Smooth muscle cell (in vitro differentiated cells): ENCODE measurements at regions not wholly inside any gene's neighbourhood (a gene's known extent, or its start where the extent isn't known, plus 50 kb on each side); places are given as distances from the start of the nearest gene placed in this dataset.

Experiments used
- DNase-seq: peaks from one replicate; lab custom pipeline; 2025; ENCODE audit not compliant: unreplicated experiment; lab: John Stamatoyannopoulos, UW
- H2AFZ ChIP-seq: fragments of 200-600 bp; sonication (generic); 2 replicates; pipeline ENCODE4 v1.6.0; 2016; ENCODE audit warnings: antibody characterized with exemption, low read depth, mild to moderate bottlenecking
- H3F3A ChIP-seq: fragments of 200-600 bp; sonication (generic); 2 replicates; pipeline ENCODE4 v1.6.0; 2017; ENCODE audit warnings: antibody characterized with exemption, low read depth
- H3K27ac ChIP-seq: fragments of 200-600 bp; sonication (generic); 2 replicates; pipeline ENCODE4 v1.5.1; 2016; ENCODE audit warnings: low read depth, mild to moderate bottlenecking
- H3K27me3 ChIP-seq: fragments of 200-600 bp; sonication (generic); 2 replicates; pipeline ENCODE4 v1.6.1; 2016; ENCODE audit warnings: low read depth, mild to moderate bottlenecking
- H3K36me3 ChIP-seq: fragments of 200-600 bp; sonication (generic); 2 replicates; pipeline ENCODE4 v1.5.1; 2016; ENCODE audit warnings: low read depth
- H3K4me1 ChIP-seq: fragments of 200-600 bp; sonication (generic); 2 replicates; pipeline ENCODE4 v1.5.1; 2016; ENCODE audit warnings: low read depth
- H3K4me2 ChIP-seq: fragments of 200-600 bp; sonication (generic); 2 replicates; pipeline ENCODE4 v1.6.0; 2016; ENCODE audit warnings: mild to moderate bottlenecking
- H3K4me3 ChIP-seq: fragments of 200-600 bp; sonication (generic); 2 replicates; pipeline ENCODE4 v1.5.1; 2016; ENCODE audit warnings: mild to moderate bottlenecking
- H3K79me2 ChIP-seq: fragments of 200-600 bp; sonication (generic); 2 replicates; pipeline ENCODE4 v1.6.0; 2016; ENCODE audit warnings: low read depth, mild to moderate bottlenecking
- H3K9ac ChIP-seq: fragments of 200-600 bp; sonication (generic); 2 replicates; pipeline ENCODE4 v1.6.0; 2016; ENCODE audit warnings: low read depth
- H3K9me3 ChIP-seq: fragments of 200-600 bp; sonication (generic); replicated peaks from 2 replicates; pipeline ENCODE4 v1.5.1; 2016; ENCODE audit warnings: low read depth
- H4K20me1 ChIP-seq: fragments of 200-600 bp; sonication (generic); 2 replicates; pipeline ENCODE4 v1.6.0; 2016; ENCODE audit warnings: low read depth
- CTCF ChIP-seq: fragments of 200-600 bp; sonication (generic); IDR thresholded peaks from 2 replicates; pipeline ENCODE4 v1.5.1; 2017; ENCODE audit warnings: borderline replicate concordance, mild to moderate bottlenecking, antibody characterized with exemption; ENCODE audit not compliant: insufficient read depth, poor library complexity, severe bottlenecking
- WGBS: methylation state at CpG from one replicate; pipeline ENCODE4 v1.1.7; 2016; ENCODE audit warnings: low lambda C conversion rate; 5-methylcytosine and 5-hydroxymethylcytosine counted together

DNA sequence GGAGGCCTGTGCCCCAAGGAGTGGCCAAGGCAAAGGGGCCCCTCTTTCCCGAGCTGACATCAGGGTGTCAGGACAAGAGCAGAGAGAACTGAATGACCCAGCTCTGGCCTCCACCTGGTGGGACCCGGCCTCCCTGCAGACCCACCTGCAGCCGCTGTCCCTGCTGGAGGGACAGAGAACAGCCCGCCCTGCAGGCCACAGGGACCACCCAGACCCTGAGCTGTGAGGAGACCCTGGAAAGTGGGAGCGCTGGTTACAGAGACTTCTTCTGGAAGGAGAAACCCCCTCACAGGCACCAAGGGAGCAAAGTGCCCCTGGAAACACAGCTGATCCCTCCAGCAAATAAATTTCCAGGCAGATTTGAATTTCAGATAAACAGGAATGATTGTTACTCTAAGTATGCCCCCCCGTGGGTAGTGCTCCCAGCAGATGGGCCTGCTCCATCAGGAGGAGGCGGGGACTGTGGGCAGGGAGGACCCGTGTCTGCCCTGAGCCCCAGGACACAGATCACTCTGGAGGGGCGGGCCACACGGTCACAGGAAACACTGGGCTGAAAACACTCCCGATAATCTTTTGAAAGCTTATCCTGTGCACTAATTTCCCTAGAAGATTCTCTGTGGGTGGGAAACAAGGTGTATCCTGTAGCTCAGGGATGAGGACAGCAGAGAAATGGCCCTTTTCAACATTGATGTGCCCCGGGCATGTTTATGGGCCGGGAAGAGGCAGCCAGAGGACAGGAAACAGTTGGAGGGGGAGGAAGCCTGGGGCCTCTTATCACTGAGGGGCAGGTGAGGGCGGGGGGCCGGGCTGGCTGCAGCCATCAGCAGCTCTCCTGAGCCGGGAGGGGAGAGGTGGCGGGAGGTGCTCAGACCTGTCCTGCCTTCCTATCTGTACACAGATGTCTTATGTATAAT lies 276.0 kb downstream of the ADGRD1 start:
- H3K4me1 ChIP-seq = peaks cover 16% of the 10 kb centered on the region
- H3K4me3 ChIP-seq = no peak overlapping the region
- peak overlapping the region; percentile 72 for H2AFZ ChIP-seq
- no peaks in the 10 kb centered on the region for H3K27me3 ChIP-seq
- no peak overlapping the region for H3K9ac ChIP-seq
- H3K9me3 ChIP-seq = no peaks in the 10 kb centered on the region
- no peaks in the 10 kb centered on the region for H3K36me3 ChIP-seq
- no peak for DNase-seq
- H4K20me1 ChIP-seq = no peaks in the 10 kb centered on the region
- no peaks in the 10 kb centered on the region for H3K79me2 ChIP-seq
- H3F3A ChIP-seq = no peaks in the 10 kb centered on the region
- H3K4me2 ChIP-seq = peak overlapping the region; percentile 69
- H3K27ac ChIP-seq = no peak overlapping the region
- WGBS = 38% methylated on average over 15 of the region's 17 CpGs
- no peak for TF ChIP-seq CTCF

DNA sequence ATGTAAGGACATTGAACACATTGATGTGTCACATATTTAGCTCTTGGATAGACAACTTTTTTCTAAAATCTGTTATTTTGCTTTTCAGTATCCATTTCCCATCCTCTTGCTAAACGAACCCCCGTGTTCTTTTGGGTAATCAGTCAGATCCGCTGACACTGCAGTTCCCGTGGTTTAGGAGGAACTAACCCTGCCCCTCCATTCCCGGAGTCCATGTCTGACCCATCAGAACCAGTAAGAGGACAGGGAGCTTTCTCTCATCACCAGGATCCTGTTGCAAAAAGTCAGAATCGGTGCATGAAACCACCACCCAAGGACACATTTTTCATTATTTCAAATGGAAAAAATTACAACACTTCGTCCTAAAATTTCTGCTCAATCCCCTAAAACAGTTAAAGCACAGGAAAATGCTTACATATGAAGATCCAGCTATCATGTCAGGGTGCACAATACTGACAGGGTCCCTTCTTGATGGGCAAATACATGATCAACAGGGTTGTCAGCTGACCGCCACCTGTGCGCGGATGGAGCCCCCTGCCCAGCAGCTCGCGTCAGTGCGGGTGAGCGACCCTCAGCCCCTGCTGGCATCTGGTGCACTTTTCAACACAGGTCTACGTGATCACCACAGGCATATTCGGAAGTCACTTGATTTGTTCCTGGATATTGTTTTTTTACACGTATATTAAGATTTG lies 276.8 kb downstream of the ADGRD1 start:
- H3K27me3 ChIP-seq = no peaks in the 10 kb centered on the region
- WGBS = 83% methylated on average over 17 of the region's 17 CpGs
- peak overlapping the region; percentile 69 for H3K4me2 ChIP-seq
- H2AFZ ChIP-seq = no peak overlapping the region
- no peak overlapping the region for H3K27ac ChIP-seq
- no peaks in the 10 kb centered on the region for H3K36me3 ChIP-seq
- H3K4me3 ChIP-seq = no peak overlapping the region
- H4K20me1 ChIP-seq = no peaks in the 10 kb centered on the region
- no peak for TF ChIP-seq CTCF
- no peak overlapping the region for H3K9ac ChIP-seq
- no peaks in the 10 kb centered on the region for H3K79me2 ChIP-seq
- no peak for DNase-seq
- H3K4me1 ChIP-seq = peaks cover 16% of the 10 kb centered on the region
- H3F3A ChIP-seq = no peaks in the 10 kb centered on the region
- H3K9me3 ChIP-seq = no peaks in the 10 kb centered on the region

DNA sequence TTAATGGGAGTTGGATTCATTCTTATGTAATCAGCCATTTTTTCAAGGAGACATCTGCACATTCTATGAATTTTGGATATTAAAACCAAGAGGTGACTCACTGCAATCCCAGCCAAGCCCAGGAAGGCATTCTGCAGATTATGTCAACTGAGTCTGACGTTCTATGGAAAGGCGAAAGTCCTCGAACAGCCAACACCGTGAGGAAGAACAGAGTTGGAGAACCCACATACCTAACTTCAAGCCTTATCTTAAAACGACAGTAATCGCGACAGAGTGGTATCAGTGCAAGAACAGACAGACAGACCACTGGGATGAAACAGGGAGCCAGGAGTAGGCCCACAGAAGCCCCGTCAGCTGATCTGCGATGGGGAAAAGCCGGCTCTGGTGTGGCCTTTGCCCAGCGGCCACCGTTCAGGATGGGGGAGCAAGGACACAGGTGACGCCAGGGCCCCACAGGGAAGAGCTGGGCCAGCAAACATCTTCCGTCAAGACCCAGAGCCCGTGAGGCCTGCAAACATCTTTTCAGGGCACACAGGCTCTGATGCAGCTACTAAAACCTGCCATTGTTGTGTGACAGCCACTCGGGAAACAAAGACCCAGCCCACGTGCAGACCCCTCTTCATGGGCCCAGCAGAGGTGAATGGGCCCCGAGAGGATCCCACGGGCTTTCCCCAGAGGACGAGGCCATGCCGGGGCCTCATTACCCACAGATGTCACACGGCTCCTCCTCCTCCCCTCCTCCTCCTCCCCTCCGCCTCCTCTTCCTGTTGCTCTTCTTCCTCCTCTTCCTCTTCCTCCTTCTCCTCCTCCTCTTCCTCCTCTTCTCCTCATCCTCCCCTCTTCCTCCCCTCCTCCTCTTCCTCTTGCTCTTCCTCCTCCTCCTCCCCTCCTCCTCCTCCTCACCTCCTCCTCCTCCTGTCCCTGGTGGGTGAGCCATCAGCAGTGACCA lies 277.6 kb downstream of the ADGRD1 start:
- Histone ChIP-seq H3K79me2 (no peaks in the 10 kb centered on the region), H3K27me3 (no peaks in the 10 kb centered on the region), H4K20me1 (no peaks in the 10 kb centered on the region), H3K36me3 (no peaks in the 10 kb centered on the region), H3K9me3 (no peaks in the 10 kb centered on the region), H3K27ac (no peak overlapping the region), H3K9ac (no peak overlapping the region), H3K4me1 (peaks cover 16% of the 10 kb centered on the region), H3K4me3 (no peak overlapping the region), H3F3A (no peaks in the 10 kb centered on the region), H3K4me2 (no peak overlapping the region), H2AFZ (no peak overlapping the region)
- 77% methylated on average over 17 of the region's 23 CpGs for WGBS
- TF ChIP-seq CTCF = no peak
- no peak for DNase-seq
